Thyroid gland (tissue), 4 donors: ENCODE measurements at regions not wholly inside any gene's neighbourhood (a gene's known extent, or its start where the extent isn't known, plus 50 kb on each side); places are given as distances from the start of the nearest gene placed in this dataset.

Experiments
- DNase-seq, 2 donors: peaks; one replicate each; pipeline ENCODE4 v3.0.0-alpha.2; 2019
- H3K27ac ChIP-seq, 3 donors: fragments of 200-600 bp; sonication (generic); 1 replicate in 2 of 3; 2 replicates in 1 of 3; pipeline ENCODE4 v1.5.1; 2016 to 2019; ENCODE audit warnings: mild to moderate bottlenecking in 1 of 3, moderate library complexity in 1 of 3
- H3K27me3 ChIP-seq: fragments of 200-600 bp; sonication (generic); one replicate; pipeline ENCODE4 v1.5.1; 2019
- H3K36me3 ChIP-seq, 2 donors: fragments of 200-600 bp; sonication (generic); one replicate each; pipeline ENCODE4 v1.5.1; 2016 to 2019
- H3K4me1 ChIP-seq, 2 donors: fragments of 200-600 bp; sonication (generic); one replicate each; pipeline ENCODE4 v1.5.1; 2017 to 2019
- H3K4me3 ChIP-seq, 3 donors: fragments of 200-600 bp; sonication (generic); replicated peaks in 1 of 3; 1 replicate in 2 of 3; 2 replicates in 1 of 3; pipeline ENCODE4 v1.5.1; 2016; ENCODE audit warnings: mild to moderate bottlenecking in 1 of 3
- H3K9me3 ChIP-seq: fragments of 200-600 bp; sonication (generic); one replicate; pipeline ENCODE4 v1.5.1; 2017
- POLR2A ChIP-seq, 2 donors: fragments of 450-650 bp; IDR thresholded peaks; one replicate each; pipeline ENCODE4 v1.6.1; 2017; ENCODE audit warnings: antibody characterized with exemption in 2 of 2, mild to moderate bottlenecking in 2 of 2, moderate library complexity in 1 of 2
- WGBS, 2 donors: methylation state at CpG; one replicate each; pipeline ENCODE4 v1.1.5; 2017; 5-methylcytosine and 5-hydroxymethylcytosine counted together
- intact Hi-C: fragments of 100-400 bp; cut with DNase I; formaldehyde crosslinking; loops from one replicate; pipeline ENCODE4 v1.15.1; 2023
- TF ChIP-seq, protein P1 (sequence below), 6 experiments: fragments of 200-600 bp in 3 of 6; fragments of 450-650 bp in 3 of 6; sonication (generic) in 3 of 6; IDR thresholded peaks; one replicate each; pipeline ENCODE4 v1.5.1; 2016 to 2019; ENCODE audit warnings: antibody characterized with exemption in 6 of 6, mild to moderate bottlenecking in 2 of 6, inconsistent platforms in 1 of 6, moderate library complexity in 1 of 6

DNA sequence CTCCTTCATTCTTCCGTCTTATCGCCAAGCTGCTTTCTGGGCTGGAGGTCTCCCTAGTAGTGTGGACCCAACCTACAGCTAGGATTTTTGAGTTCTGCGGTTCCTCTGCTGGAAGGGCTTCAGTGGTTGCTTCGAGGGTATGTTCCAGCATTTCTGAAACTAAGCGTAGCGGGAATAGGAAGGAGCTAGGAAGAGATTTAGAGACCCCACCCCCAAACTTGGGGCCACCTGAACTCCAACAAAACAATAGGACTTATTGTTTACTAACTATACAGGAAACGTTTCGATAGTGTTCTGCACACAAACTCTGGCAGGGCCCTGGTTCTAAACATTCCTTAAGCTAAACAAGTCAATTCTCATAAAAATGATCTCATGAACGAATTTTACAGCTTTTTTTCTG is 346.7 kb downstream of the PLK2 start:
- H3K9me3 ChIP-seq, result no peaks in the 10 kb centered on the region
- WGBS, 2 donors, result 87 to 88% methylated on average over 9 of the region's 9 CpGs
- no peak overlapping the region for H3K27ac ChIP-seq
- TF ChIP-seq, protein P1, sequence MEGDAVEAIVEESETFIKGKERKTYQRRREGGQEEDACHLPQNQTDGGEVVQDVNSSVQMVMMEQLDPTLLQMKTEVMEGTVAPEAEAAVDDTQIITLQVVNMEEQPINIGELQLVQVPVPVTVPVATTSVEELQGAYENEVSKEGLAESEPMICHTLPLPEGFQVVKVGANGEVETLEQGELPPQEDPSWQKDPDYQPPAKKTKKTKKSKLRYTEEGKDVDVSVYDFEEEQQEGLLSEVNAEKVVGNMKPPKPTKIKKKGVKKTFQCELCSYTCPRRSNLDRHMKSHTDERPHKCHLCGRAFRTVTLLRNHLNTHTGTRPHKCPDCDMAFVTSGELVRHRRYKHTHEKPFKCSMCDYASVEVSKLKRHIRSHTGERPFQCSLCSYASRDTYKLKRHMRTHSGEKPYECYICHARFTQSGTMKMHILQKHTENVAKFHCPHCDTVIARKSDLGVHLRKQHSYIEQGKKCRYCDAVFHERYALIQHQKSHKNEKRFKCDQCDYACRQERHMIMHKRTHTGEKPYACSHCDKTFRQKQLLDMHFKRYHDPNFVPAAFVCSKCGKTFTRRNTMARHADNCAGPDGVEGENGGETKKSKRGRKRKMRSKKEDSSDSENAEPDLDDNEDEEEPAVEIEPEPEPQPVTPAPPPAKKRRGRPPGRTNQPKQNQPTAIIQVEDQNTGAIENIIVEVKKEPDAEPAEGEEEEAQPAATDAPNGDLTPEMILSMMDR (IDR thresholded peaks at IDR 0.05), result no peak
- no peak for TF ChIP-seq POLR2A (IDR thresholded peaks at IDR 0.05)
- H3K27me3 ChIP-seq, result no peaks in the 10 kb centered on the region
- no peak overlapping the region for H3K4me3 ChIP-seq
- H3K4me1 ChIP-seq, result no peaks in the 10 kb centered on the region
- no peaks in the 10 kb centered on the region for H3K36me3 ChIP-seq
- DNase-seq, result no peak
- intact Hi-C loops, result no loop called here

DNA sequence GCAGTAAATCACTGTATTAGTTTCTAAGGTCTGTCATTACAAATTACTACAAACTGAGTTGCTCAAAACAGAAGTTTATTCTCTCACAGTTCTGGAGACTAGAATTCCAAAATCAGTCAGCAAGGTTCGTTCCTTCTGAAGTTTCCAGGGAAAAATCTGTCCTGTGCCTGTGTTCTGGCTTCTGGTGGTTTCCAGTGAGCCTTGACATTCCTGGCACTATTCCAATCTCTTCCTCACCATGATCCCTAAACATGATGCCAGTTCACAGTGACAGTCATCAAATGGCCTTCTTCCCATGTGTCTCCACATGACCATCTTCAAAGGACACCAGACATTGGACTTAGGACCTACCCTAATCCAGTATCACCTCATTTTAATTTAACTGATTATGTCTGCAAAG is 351.4 kb downstream of the PLK2 start:
- Histone ChIP-seq H3K4me3 (no peak overlapping the region), H3K36me3 (no peaks in the 10 kb centered on the region), H3K27me3 (no peaks in the 10 kb centered on the region), H3K9me3 (no peaks in the 10 kb centered on the region), H3K27ac (no peak overlapping the region), H3K4me1 (no peaks in the 10 kb centered on the region)
- TF ChIP-seq, protein P1 (IDR thresholded peaks at IDR 0.05), result no peak
- TF ChIP-seq POLR2A (IDR thresholded peaks at IDR 0.05), result no peak
- 56 to 63% methylated on average over 1 of the region's 1 CpG for WGBS, 2 donors
- no peak for DNase-seq
- intact Hi-C loops, result no loop called here

DNA sequence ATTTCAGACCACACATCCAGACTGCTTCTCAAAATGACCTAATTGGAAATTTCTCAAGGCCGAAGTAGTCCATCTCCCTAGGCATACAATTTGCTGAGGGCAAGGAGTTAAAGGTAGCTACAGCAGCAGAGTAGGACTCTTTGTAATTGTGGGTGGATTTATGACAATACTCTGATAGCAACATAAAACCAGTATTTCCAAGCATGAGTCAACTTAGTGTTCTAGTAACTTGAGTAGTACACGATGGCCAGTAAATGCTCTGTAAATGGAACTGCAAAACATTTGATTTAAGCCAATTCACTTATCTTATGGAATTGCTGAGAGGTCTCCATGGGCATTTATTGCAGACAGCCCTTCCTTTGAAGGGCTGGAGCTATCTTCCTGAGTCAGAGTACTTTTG is 352.2 kb downstream of the PLK2 start:
- no peak for DNase-seq
- intact Hi-C loops, result no loop called here
- 82 to 85% methylated on average over 2 of the region's 2 CpGs for WGBS, 2 donors
- no peaks in the 10 kb centered on the region for H3K9me3 ChIP-seq
- H3K4me1 ChIP-seq, result no peaks in the 10 kb centered on the region
- TF ChIP-seq, protein P1 (IDR thresholded peaks at IDR 0.05), result no peak
- TF ChIP-seq POLR2A (IDR thresholded peaks at IDR 0.05), result no peak
- no peak overlapping the region for H3K4me3 ChIP-seq
- no peak overlapping the region for H3K27ac ChIP-seq
- H3K36me3 ChIP-seq, result no peaks in the 10 kb centered on the region
- H3K27me3 ChIP-seq, result no peaks in the 10 kb centered on the region

DNA sequence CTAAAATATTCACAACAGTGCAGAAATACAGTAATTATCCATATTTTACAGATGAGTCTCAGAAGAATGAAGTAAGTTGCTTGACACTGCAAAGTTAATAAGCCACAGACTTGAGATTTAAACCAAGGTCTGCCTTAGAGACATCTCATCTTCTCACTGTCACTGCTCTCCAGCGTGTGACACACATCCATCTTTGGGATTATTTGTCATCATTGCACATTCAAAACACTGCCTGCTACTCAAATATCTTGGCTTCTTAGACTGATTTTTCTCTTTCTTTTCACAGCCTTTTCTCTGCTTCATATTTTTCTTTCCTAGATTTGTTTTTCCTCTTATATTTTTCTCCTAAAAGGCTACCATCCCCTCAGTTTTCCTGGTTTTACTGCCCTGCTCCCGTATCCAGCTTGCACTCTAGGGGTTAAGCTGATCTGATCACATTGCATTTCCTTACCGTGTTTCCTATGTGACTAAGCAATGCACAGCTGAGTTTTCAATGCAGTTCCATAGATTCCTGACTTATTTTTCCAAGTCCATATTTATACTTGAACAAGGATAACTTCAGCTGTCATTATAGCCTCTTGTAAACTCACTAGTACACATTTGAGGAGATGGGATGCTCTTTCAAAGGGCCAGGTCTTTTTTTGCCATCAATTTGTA is 353.0 kb downstream of the PLK2 start:
- no peak overlapping the region for H3K4me3 ChIP-seq
- no peak overlapping the region for H3K27ac ChIP-seq
- 65 to 68% methylated on average over 3 of the region's 3 CpGs for WGBS, 2 donors
- no peaks in the 10 kb centered on the region for H3K27me3 ChIP-seq
- TF ChIP-seq POLR2A (IDR thresholded peaks at IDR 0.05), result no peak
- TF ChIP-seq, protein P1 (IDR thresholded peaks at IDR 0.05), result no peak
- intact Hi-C loops, result no loop called here
- H3K9me3 ChIP-seq, result no peaks in the 10 kb centered on the region
- DNase-seq, result no peak
- H3K4me1 ChIP-seq, result no peaks in the 10 kb centered on the region
- no peaks in the 10 kb centered on the region for H3K36me3 ChIP-seq

DNA sequence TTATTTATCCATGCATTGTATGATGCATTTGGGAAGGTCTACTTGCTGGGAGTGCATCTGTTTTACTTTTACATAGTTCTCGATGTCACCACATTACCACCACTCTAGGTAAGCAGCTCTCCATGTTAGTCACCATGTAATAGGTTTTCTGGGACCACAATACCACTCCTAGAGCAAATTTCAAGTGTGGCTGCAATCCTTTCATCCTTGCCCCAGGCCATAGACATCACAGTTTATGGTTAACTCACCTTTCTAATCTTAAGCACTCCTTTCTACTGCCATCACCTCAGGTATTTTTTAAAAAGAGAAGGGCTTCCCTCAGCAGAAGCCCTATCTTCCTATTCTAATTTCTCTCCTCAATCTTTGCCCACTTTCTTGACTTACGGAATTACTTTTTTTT is 354.1 kb downstream of the PLK2 start:
- intact Hi-C loops, result no loop called here
- WGBS, 2 donors, result 91 to 94% methylated on average over 2 of the region's 2 CpGs
- Histone ChIP-seq H3K27ac (no peak overlapping the region), H3K36me3 (no peaks in the 10 kb centered on the region), H3K4me3 (no peak overlapping the region), H3K27me3 (no peaks in the 10 kb centered on the region), H3K4me1 (no peaks in the 10 kb centered on the region), H3K9me3 (no peaks in the 10 kb centered on the region)
- DNase-seq, result no peak
- TF ChIP-seq, protein P1 (IDR thresholded peaks at IDR 0.05), result no peak
